H54 (cell line): ENCODE measurements at regions not wholly inside any gene's neighbourhood (a gene's known extent, or its start where the extent isn't known, plus 50 kb on each side); places are given as distances from the start of the nearest gene placed in this dataset.
A peak's percentile ranks its signal among the peaks of the same experiment; 100 is the strongest.

Experiments
- DNase-seq: peaks from one replicate; pipeline ENCODE4 v3.0.0; 2011; ENCODE audit warnings: low spot score, mixed read lengths; ENCODE audit not compliant: insufficient read length
- FAIRE-seq: peaks from 3 replicates; lab custom pipeline; 2011; peaks lifted over from hg19 to GRCh38; lab: Jason Lieb, UNC
- POLR2A ChIP-seq: IDR thresholded peaks from 2 replicates; pipeline ENCODE4 v1.6.1; 2011; ENCODE audit warnings: low read depth, mild to moderate bottlenecking, low read length

GRCh38 chr20:37643400-37643799 is 50.4 kb upstream of the CTNNBL1 start:
- TF ChIP-seq POLR2A = no peak
- DNase-seq = no peak
- no peak for FAIRE-seq

GRCh38 chr20:37642246-37642645 is 51.6 kb upstream of the CTNNBL1 start:
- TF ChIP-seq POLR2A = no peak
- no peak for FAIRE-seq
- DNase-seq = no peak

- TF ChIP-seq POLR2A = no peak
- DNase-seq (no peak), FAIRE-seq (no peak)
These were observed 52.9 kb upstream of the CTNNBL1 start for GRCh38 chr20:37640600-37641561.

- no peak for TF ChIP-seq POLR2A
- DNase-seq = no peak
These were observed 55.3 kb upstream of the CTNNBL1 start for GRCh38 chr20:37638527-37638926.

GRCh38 chr20:37636977-37637376 is 56.9 kb upstream of the CTNNBL1 start:
- no peak for FAIRE-seq
- TF ChIP-seq POLR2A = no peak
- no peak for DNase-seq

More at GRCh38 chr20:37638527-37638926, 55.3 kb upstream of the CTNNBL1 start:
- FAIRE-seq = no peak

DNA sequence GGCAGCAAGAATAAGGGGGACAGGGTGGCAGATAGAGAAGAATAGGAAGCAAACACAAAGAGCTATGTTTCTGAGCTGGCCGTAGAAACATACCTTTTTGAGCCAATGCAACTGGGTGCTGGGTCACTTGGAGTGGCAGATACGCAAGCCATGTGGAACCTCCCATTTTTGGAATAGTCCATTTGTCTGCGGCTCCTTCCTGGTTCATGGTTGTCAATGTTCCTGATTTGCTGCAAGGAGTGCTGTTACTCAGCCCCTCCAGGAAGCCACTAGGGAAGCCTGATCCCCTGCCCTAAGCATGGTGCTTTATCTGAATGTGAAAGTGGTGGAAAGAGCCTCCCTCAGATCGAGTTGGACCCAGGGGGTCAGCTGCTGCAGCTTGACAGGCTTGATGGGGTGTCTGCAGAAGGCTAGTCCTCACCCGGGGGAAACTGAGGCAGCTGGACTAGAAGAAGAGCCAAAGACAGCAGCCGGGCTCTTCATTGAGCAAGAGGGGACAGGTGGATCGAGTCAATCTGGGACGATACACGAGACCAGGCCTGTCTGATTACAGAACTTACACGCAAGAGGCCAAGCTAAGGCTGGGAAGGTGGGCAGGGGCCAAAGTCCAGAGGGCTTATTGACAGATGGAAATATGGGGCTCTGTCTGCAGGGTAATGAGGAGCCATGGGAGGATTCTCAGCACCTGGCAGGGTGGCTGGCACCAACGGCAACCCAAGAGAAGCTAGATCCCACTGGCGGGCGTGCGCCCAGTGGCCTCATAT is 57.4 kb upstream of the CTNNBL1 start:
- no peak for FAIRE-seq
- no peak for TF ChIP-seq POLR2A
- DNase-seq = no peak

- TF ChIP-seq POLR2A = no peak
- DNase-seq (no peak), FAIRE-seq (no peak)
These were observed 62.8 kb upstream of the CTNNBL1 start for GRCh38 chr20:37630993-37631392.

GRCh38 chr20:37630166-37630565 is 63.7 kb upstream of the CTNNBL1 start:
- DNase-seq = no peak
- TF ChIP-seq POLR2A = no peak
- no peak for FAIRE-seq

- DNase-seq = no peak
- no peak for FAIRE-seq
- no peak for TF ChIP-seq POLR2A
These were observed 66.1 kb upstream of the CTNNBL1 start for GRCh38 chr20:37627767-37628130.

GRCh38 chr20:37627060-37627766 is 66.6 kb upstream of the CTNNBL1 start:
- peak; percentile 29 for DNase-seq
- FAIRE-seq = no peak

GRCh38 chr20:37624963-37625362 is 68.9 kb upstream of the CTNNBL1 start:
- DNase-seq (no peak), FAIRE-seq (no peak)
- no peak for TF ChIP-seq POLR2A

More at GRCh38 chr20:37627060-37627766, 66.6 kb upstream of the CTNNBL1 start:
- no peak for TF ChIP-seq POLR2A

DNA sequence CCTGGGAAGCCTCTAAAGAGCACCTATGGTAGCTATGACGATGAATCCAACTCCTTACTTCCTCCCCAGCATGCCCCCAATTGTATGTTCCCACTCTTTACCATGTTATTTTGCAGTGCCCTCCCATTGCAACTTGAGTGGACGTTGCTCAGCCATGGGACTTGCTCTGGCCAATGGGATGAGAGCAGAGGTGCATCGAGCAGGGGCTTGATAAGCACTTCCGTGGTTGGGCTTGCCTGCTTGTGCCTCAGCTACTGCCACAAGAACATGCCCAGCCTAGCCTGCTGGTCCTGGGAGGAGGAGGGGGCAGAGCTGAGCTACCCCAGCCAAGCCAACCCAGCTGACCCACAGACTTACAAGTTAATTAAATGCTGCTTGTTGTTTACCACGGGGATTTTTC is 71.1 kb upstream of the CTNNBL1 start:
- TF ChIP-seq POLR2A = no peak
- no peak for FAIRE-seq
- DNase-seq = no peak

DNA sequence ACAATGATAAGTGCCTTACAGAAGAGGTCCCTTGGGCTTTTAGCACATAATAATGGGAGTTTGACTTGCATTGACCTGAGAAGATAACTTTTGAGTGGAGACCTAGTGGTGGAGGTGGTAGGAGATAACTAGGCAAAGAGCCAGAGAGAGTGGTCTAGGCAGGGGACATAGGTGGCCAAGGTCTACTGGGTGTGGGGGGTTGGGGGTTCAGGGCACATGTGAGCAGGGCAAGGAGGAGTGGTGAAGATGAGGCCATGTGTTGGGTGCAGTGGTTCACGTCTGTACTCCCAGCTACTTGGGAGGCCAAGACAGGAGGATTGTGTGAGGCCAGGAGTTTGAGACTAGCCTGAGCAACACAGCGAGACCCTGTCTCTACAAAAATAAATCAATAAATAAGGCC is 74.3 kb upstream of the CTNNBL1 start:
- no peak for TF ChIP-seq POLR2A
- DNase-seq (no peak), FAIRE-seq (no peak)

DNA sequence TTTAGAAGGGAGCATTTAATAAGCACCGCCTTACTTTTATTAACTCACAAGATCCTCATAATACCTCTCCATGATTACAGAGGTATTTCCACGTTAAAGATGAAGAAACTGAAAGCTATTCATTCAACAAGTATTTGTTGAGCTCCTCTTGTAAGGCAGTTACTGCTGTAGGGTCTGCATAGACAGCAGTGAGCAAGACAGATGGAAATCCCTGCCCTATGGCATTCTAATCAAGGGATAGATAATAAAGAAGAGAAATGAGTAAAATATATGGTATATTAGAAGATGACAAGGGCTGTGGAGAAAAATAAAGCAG is 77.8 kb upstream of the CTNNBL1 start:
- DNase-seq (no peak), FAIRE-seq (no peak)
- TF ChIP-seq POLR2A = no peak
